ENCODE measurements at regions not wholly inside any gene's neighbourhood (a gene's known extent, or its start where the extent isn't known, plus 50 kb on each side); places are given as distances from the start of the nearest gene placed in this dataset.

DNA sequence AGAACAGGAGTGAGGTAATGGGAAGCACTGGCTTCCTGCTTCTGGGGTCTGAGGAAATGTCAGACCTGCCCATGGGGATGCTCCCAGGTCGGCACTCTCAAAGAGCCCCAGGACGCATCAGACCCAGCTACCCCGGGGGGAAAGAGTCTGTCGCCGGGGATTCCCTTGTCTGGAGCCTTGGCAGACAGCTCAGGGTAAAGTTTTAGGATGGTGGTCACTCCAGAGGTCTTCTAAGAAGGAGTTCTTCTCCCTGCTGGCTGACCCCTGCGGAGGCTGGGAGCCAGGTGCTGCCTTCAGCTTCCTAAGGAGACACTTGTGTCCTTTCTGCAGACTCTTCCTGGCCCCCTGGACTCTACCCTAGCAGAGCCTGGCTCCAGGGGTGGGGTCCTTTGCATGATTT lies 61.9 kb upstream of the PSEN2 start:
- no peaks in the 10 kb centered on the region for H4K20me1 ChIP-seq (ENCODE audit: insufficient read depth, low read length)
- dilution Hi-C loops (cut with HindIII; ENCODE audit: low sequenced_read_pairs, unreplicated experiment): no loop called here
- H3K79me1 ChIP-seq (ENCODE audit: low read depth in 1 of 2, low read length in 2 of 2): no peaks in the 10 kb centered on the region
- no peak overlapping the region for H3K56ac ChIP-seq (ENCODE audit: extremely low read depth, insufficient read depth, low read length)
- no peaks in the 10 kb centered on the region for H3K36me3 ChIP-seq (ENCODE audit: control insufficient read depth, insufficient read depth, low read length)
- no peak overlapping the region for H3K27ac ChIP-seq (ENCODE audit: insufficient read depth, low read length)
- no peak overlapping the region for H3K18ac ChIP-seq (ENCODE audit: low read depth, low read length)
- no peak overlapping the region for H2BK120ac ChIP-seq (ENCODE audit: low read depth, low read length)
- no peak overlapping the region for H4K8ac ChIP-seq (ENCODE audit: low read depth in 2 of 2, low read length in 2 of 2)
- no peak overlapping the region for H3K14ac ChIP-seq (replicated peaks; ENCODE audit: low read depth, low read length)
- H3K4me3 ChIP-seq (ENCODE audit: insufficient read depth, low read depth, low read length): no peak overlapping the region
- no peak overlapping the region for H3K9ac ChIP-seq (ENCODE audit: low read depth, low read length)
- no peak overlapping the region for H3K23ac ChIP-seq (ENCODE audit: low read depth, low read length)
- ChIA-PET POLR2A (ENCODE audit: unreplicated experiment) (no interaction called here), CTCF (no interaction called here)
- no peak overlapping the region for H2AK5ac ChIP-seq (ENCODE audit: low read depth, low read length)
- ATAC-seq (ENCODE audit: low read depth) (no peak), DNase-seq (no peak)
- no peak overlapping the region for H2AK9ac ChIP-seq (replicated peaks; ENCODE audit: low read depth, low read length, poor library complexity)
- no peak overlapping the region for H2BK5ac ChIP-seq (ENCODE audit: low read depth, low read length, poor library complexity, severe bottlenecking)
- H3K4me2 ChIP-seq (ENCODE audit: low read depth, low read length): no peak overlapping the region
- no peak overlapping the region for H2BK20ac ChIP-seq (ENCODE audit: low read depth, low read length)
- BruUV-seq (replicated peaks): no TSS peak
- no peaks in the 10 kb centered on the region for H3K9me3 ChIP-seq (ENCODE audit: control insufficient read depth, insufficient read depth, low read length)
- no peak overlapping the region for H4K91ac ChIP-seq (ENCODE audit: insufficient read depth, low read depth, low read length)
- no peaks in the 10 kb centered on the region for H3K4me1 ChIP-seq (ENCODE audit: control insufficient read depth, insufficient read depth, low read length)
- no peak overlapping the region for H4K5ac ChIP-seq (ENCODE audit: low read depth, low read length)
- WGBS, 2 experiments (ENCODE audit: extremely low coverage in 2 of 2, insufficient read length in 1 of 2): 80% methylated on average over 1 of the region's 6 CpGs; no CpG with 5 or more reads in 1 of the 2 experiments
- H3K4ac ChIP-seq (ENCODE audit: low read depth, low read length): no peak overlapping the region
- no peak overlapping the region for H2AFZ ChIP-seq (replicated peaks; ENCODE audit: low read length, poor library complexity)
- intact Hi-C loops (cut with micrococcal nuclease): no loop called here
- H3K27me3 ChIP-seq (ENCODE audit: control insufficient read depth, insufficient read depth, low read length): peaks cover 28% of the 10 kb centered on the region
- in situ Hi-C loops (cut with MboI; ENCODE audit: low sequenced_read_pairs): no loop called here
- H2BK15ac ChIP-seq (ENCODE audit: low read depth, low read length): no peak overlapping the region
- no peak for TF ChIP-seq CHD1 (IDR thresholded peaks at IDR 0.05; ENCODE audit: low read depth, low read length)
- TF ChIP-seq, protein P1, sequence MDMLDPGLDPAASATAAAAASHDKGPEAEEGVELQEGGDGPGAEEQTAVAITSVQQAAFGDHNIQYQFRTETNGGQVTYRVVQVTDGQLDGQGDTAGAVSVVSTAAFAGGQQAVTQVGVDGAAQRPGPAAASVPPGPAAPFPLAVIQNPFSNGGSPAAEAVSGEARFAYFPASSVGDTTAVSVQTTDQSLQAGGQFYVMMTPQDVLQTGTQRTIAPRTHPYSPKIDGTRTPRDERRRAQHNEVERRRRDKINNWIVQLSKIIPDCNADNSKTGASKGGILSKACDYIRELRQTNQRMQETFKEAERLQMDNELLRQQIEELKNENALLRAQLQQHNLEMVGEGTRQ (IDR thresholded peaks at IDR 0.05; ENCODE audit: low read depth, low read length): no peak
- TF ChIP-seq MAFK (IDR thresholded peaks at IDR 0.05; ENCODE audit: low read depth, low read length): no peak
- TF ChIP-seq RFX5 (IDR thresholded peaks at IDR 0.05; ENCODE audit: low read depth, low read length): no peak
- 0 out of 2 replicates have a peak, but pooled peaks cover 3% of the 10 kb centered on the region for H3K9me1 ChIP-seq (ENCODE audit: insufficient read depth, low read length)

Data from IMR-90 (cell line).